ENCODE measurements at regions not wholly inside any gene's neighbourhood (a gene's known extent, or its start where the extent isn't known, plus 50 kb on each side); places are given as distances from the start of the nearest gene placed in this dataset.
"Not testable (repeated sequence)": the region's sequence is repeated elsewhere in the genome, so short reads cannot be mapped to it uniquely, and the experiment has no call there.

GRCh38 chr7:53238021-53238605 is 202.7 kb downstream of the POM121L12 start:
- no peak for DNase-seq
- no peak overlapping the region for H3K27ac ChIP-seq (ENCODE audit: low read depth, low read length)
- Mint-ChIP-seq H3K4me1 (no peaks in the 10 kb centered on the region), H3K27ac (no peak overlapping the region), H3K9me3 (peaks cover 0 to 21% (median 12%) of the 10 kb centered on the region in 8 donors), H3K36me3 (no peaks in the 10 kb centered on the region), H3K4me3 (no peak overlapping the region), H3K27me3 (no peaks in the 10 kb centered on the region)
- H3K36me3 ChIP-seq (ENCODE audit: insufficient read depth, low read length) = no peaks in the 10 kb centered on the region
- no peaks in the 10 kb centered on the region for H3K4me1 ChIP-seq (ENCODE audit: insufficient read depth, low read length)
- H3K4me3 ChIP-seq (ENCODE audit: low read length in 2 of 2) = no peak overlapping the region
- H3K9me3 ChIP-seq (ENCODE audit: control insufficient read depth in 1 of 2, low read length in 2 of 2) = no peaks in the 10 kb centered on the region
- H3K27me3 ChIP-seq (ENCODE audit: insufficient read depth, low read length) = no peaks in the 10 kb centered on the region
- intact Hi-C loops (cut with micrococcal nuclease) = no loop called here
- CTCF ChIA-PET (ENCODE audit: partially characterized antibody) = interaction anchor here (1.0 kb wide), 1 partner anchor 20 kb away, joined by 4 read pairs; no protein-coding TSS in a partner anchor
- POLR2A ChIA-PET (ENCODE audit: partially characterized antibody) = no interaction called here

- H3K4me3 ChIP-seq (ENCODE audit: low read length in 2 of 2); H3K27ac Mint-ChIP-seq; H3K27me3 ChIP-seq (ENCODE audit: insufficient read depth, low read length); H3K4me1 ChIP-seq (ENCODE audit: insufficient read depth, low read length); H3K9me3 ChIP-seq (ENCODE audit: control insufficient read depth in 1 of 2, low read length in 2 of 2); CTCF ChIA-PET (ENCODE audit: partially characterized antibody); H3K36me3 Mint-ChIP-seq; H3K27ac ChIP-seq (ENCODE audit: low read depth, low read length); DNase-seq; H3K4me1 Mint-ChIP-seq; intact Hi-C loops (cut with micrococcal nuclease); H3K27me3 Mint-ChIP-seq; H3K36me3 ChIP-seq (ENCODE audit: insufficient read depth, low read length); POLR2A ChIA-PET (ENCODE audit: partially characterized antibody); H3K4me3 Mint-ChIP-seq: not testable (repeated sequence)
- H3K9me3 Mint-ChIP-seq = peaks cover 0 to 17% (median 15%) of the 10 kb centered on the region in 8 donors
These were observed 203.7 kb downstream of the POM121L12 start for GRCh38 chr7:53239151-53239550.

GRCh38 chr7:53245721-53246120 is 210.3 kb downstream of the POM121L12 start:
- Histone ChIP-seq H3K4me1 (ENCODE audit: insufficient read depth, low read length) (no peaks in the 10 kb centered on the region), H3K36me3 (ENCODE audit: insufficient read depth, low read length) (no peaks in the 10 kb centered on the region), H3K27ac (ENCODE audit: low read depth, low read length) (no peak overlapping the region), H3K9me3 (ENCODE audit: control insufficient read depth in 1 of 2, low read length in 2 of 2) (no peaks in the 10 kb centered on the region), H3K27me3 (ENCODE audit: insufficient read depth, low read length) (no peaks in the 10 kb centered on the region), H3K4me3 (ENCODE audit: low read length in 2 of 2) (no peak overlapping the region)
- intact Hi-C loops (cut with micrococcal nuclease) = no loop called here
- CTCF ChIA-PET (ENCODE audit: partially characterized antibody) = no interaction called here
- H3K4me3 Mint-ChIP-seq = peak overlapping the region in 1 of 8 donors; percentile 31
- no peaks in the 10 kb centered on the region for H3K36me3 Mint-ChIP-seq
- H3K27me3 Mint-ChIP-seq = no peaks in the 10 kb centered on the region
- POLR2A ChIA-PET (ENCODE audit: partially characterized antibody) = no interaction called here
- no peaks in the 10 kb centered on the region for H3K4me1 Mint-ChIP-seq
- H3K9me3 Mint-ChIP-seq = peaks cover 2 to 22% (median 16%) of the 10 kb centered on the region in 8 donors
- no peak for DNase-seq
- H3K27ac Mint-ChIP-seq = no peak overlapping the region

DNA sequence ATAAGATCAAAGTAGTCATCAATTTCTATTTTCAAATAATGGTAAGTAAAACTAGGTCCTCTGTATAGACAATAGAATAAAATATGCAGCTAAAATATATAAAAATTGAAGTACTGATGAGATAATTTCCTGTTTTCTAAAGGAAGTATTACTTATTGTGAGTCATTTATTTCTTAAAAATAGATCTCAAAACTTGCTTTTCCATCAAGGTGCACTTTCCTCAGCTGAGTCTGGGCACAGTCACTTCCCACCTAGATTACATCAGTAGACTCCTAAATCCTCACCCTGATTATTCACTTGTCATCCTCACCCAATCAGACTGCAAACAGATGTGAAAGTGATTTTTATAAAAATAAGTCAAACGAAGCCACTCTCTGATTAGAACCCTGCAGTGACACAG is 211.5 kb downstream of the POM121L12 start:
- Mint-ChIP-seq H3K4me3 (no peak overlapping the region), H3K4me1 (no peaks in the 10 kb centered on the region), H3K27ac (no peak overlapping the region), H3K9me3 (peaks cover 0 to 22% (median 16%) of the 10 kb centered on the region in 8 donors), H3K36me3 (no peaks in the 10 kb centered on the region), H3K27me3 (no peaks in the 10 kb centered on the region)
- Histone ChIP-seq H3K27ac (ENCODE audit: low read depth, low read length) (no peak overlapping the region), H3K9me3 (ENCODE audit: control insufficient read depth in 1 of 2, low read length in 2 of 2) (no peaks in the 10 kb centered on the region), H3K27me3 (ENCODE audit: insufficient read depth, low read length) (no peaks in the 10 kb centered on the region), H3K4me3 (ENCODE audit: low read length in 2 of 2) (no peak overlapping the region), H3K36me3 (ENCODE audit: insufficient read depth, low read length) (no peaks in the 10 kb centered on the region), H3K4me1 (ENCODE audit: insufficient read depth, low read length) (no peaks in the 10 kb centered on the region)
- POLR2A ChIA-PET (ENCODE audit: partially characterized antibody) = no interaction called here
- no peak for DNase-seq
- intact Hi-C loops (cut with micrococcal nuclease) = no loop called here
- CTCF ChIA-PET (ENCODE audit: partially characterized antibody) = no interaction called here

GRCh38 chr7:53252539-53252938 is 217.1 kb downstream of the POM121L12 start:
- no peak overlapping the region for H3K27ac ChIP-seq (ENCODE audit: low read depth, low read length)
- Mint-ChIP-seq H3K9me3 (peaks cover 2 to 23% (median 10%) of the 10 kb centered on the region in 8 donors), H3K27me3 (no peaks in the 10 kb centered on the region), H3K36me3 (no peaks in the 10 kb centered on the region), H3K4me3 (no peak overlapping the region), H3K4me1 (no peaks in the 10 kb centered on the region), H3K27ac (no peak overlapping the region)
- no peaks in the 10 kb centered on the region for H3K36me3 ChIP-seq (ENCODE audit: insufficient read depth, low read length)
- no peak for DNase-seq
- peaks cover 0 to 5% of the 10 kb centered on the region in 2 donors for H3K9me3 ChIP-seq (ENCODE audit: control insufficient read depth in 1 of 2, low read length in 2 of 2)
- ChIA-PET CTCF (ENCODE audit: partially characterized antibody) (no interaction called here), POLR2A (ENCODE audit: partially characterized antibody) (no interaction called here)
- no peak overlapping the region for H3K4me3 ChIP-seq (ENCODE audit: low read length in 2 of 2)
- intact Hi-C loops (cut with micrococcal nuclease) = no loop called here
- H3K27me3 ChIP-seq (ENCODE audit: insufficient read depth, low read length) = no peaks in the 10 kb centered on the region
- no peaks in the 10 kb centered on the region for H3K4me1 ChIP-seq (ENCODE audit: insufficient read depth, low read length)

GRCh38 chr7:53272081-53272480 is 236.6 kb downstream of the POM121L12 start:
- no peaks in the 10 kb centered on the region for H3K36me3 ChIP-seq (ENCODE audit: insufficient read depth, low read length)
- intact Hi-C loops (cut with micrococcal nuclease) = no loop called here
- H3K4me3 Mint-ChIP-seq = peak overlapping the region in 1 of 8 donors; percentile 36

GRCh38 chr7:53281312-53281711 is 245.9 kb downstream of the POM121L12 start:
- H3K27me3 ChIP-seq (ENCODE audit: insufficient read depth, low read length) = no peaks in the 10 kb centered on the region

More at GRCh38 chr7:53272081-53272480, 236.6 kb downstream of the POM121L12 start:
- DNase-seq = no peak
- Mint-ChIP-seq H3K27ac (no peak overlapping the region), H3K36me3 (no peaks in the 10 kb centered on the region), H3K9me3 (peaks cover 3 to 35% (median 14%) of the 10 kb centered on the region in 8 donors), H3K4me1 (no peaks in the 10 kb centered on the region), H3K27me3 (no peaks in the 10 kb centered on the region)
- CTCF ChIA-PET (ENCODE audit: partially characterized antibody) = no interaction called here
- H3K27ac ChIP-seq (ENCODE audit: low read depth, low read length) = no peak overlapping the region
- no peaks in the 10 kb centered on the region for H3K9me3 ChIP-seq (ENCODE audit: control insufficient read depth in 1 of 2, low read length in 2 of 2)
- no peak overlapping the region for H3K4me3 ChIP-seq (ENCODE audit: low read length in 2 of 2)
- H3K27me3 ChIP-seq (ENCODE audit: insufficient read depth, low read length) = no peaks in the 10 kb centered on the region
- POLR2A ChIA-PET (ENCODE audit: partially characterized antibody) = no interaction called here
- no peaks in the 10 kb centered on the region for H3K4me1 ChIP-seq (ENCODE audit: insufficient read depth, low read length)

GRCh38 chr7:53292341-53292740 is 256.9 kb downstream of the POM121L12 start:
- H3K36me3 ChIP-seq (ENCODE audit: insufficient read depth, low read length) = no peaks in the 10 kb centered on the region
- Mint-ChIP-seq H3K4me1 (no peaks in the 10 kb centered on the region), H3K27ac (no peak overlapping the region), H3K27me3 (no peaks in the 10 kb centered on the region), H3K36me3 (no peaks in the 10 kb centered on the region), H3K4me3 (no peak overlapping the region), H3K9me3 (peaks cover 4 to 45% (median 26%) of the 10 kb centered on the region in 8 donors)
- POLR2A ChIA-PET (ENCODE audit: partially characterized antibody) = no interaction called here
- H3K27ac ChIP-seq (ENCODE audit: low read depth, low read length) = no peak overlapping the region
- no peaks in the 10 kb centered on the region for H3K27me3 ChIP-seq (ENCODE audit: insufficient read depth, low read length)
- H3K4me3 ChIP-seq (ENCODE audit: low read length in 2 of 2) = no peak overlapping the region
- H3K9me3 ChIP-seq (ENCODE audit: control insufficient read depth in 1 of 2, low read length in 2 of 2) = peaks cover 0 to 3% of the 10 kb centered on the region in 2 donors
- no peaks in the 10 kb centered on the region for H3K4me1 ChIP-seq (ENCODE audit: insufficient read depth, low read length)
- intact Hi-C loops (cut with micrococcal nuclease) = no loop called here
- CTCF ChIA-PET (ENCODE audit: partially characterized antibody) = no interaction called here
- DNase-seq = no peak

More at GRCh38 chr7:53281312-53281711, 245.9 kb downstream of the POM121L12 start:
- H3K9me3 Mint-ChIP-seq = peaks cover 3 to 27% (median 20%) of the 10 kb centered on the region in 8 donors
- Histone ChIP-seq H3K4me3 (ENCODE audit: low read length in 2 of 2) (no peak overlapping the region), H3K4me1 (ENCODE audit: insufficient read depth, low read length) (no peaks in the 10 kb centered on the region), H3K27ac (ENCODE audit: low read depth, low read length) (no peak overlapping the region), H3K36me3 (ENCODE audit: insufficient read depth, low read length) (no peaks in the 10 kb centered on the region), H3K9me3 (ENCODE audit: control insufficient read depth in 1 of 2, low read length in 2 of 2) (no peaks in the 10 kb centered on the region)
- ChIA-PET CTCF (ENCODE audit: partially characterized antibody) (no interaction called here), POLR2A (ENCODE audit: partially characterized antibody) (no interaction called here)
- no peaks in the 10 kb centered on the region for H3K4me1 Mint-ChIP-seq
- no peaks in the 10 kb centered on the region for H3K36me3 Mint-ChIP-seq
- H3K27me3 Mint-ChIP-seq = no peaks in the 10 kb centered on the region
- DNase-seq = no peak
- intact Hi-C loops (cut with micrococcal nuclease) = no loop called here
- H3K27ac Mint-ChIP-seq = no peak overlapping the region
- no peak overlapping the region for H3K4me3 Mint-ChIP-seq

Data from CD4-positive, alpha-beta memory T cell (primary cell).